HUES48 (cell line): ENCODE measurements at regions not wholly inside any gene's neighbourhood (a gene's known extent, or its start where the extent isn't known, plus 50 kb on each side); places are given as distances from the start of the nearest gene placed in this dataset.

Experiments
- H3K27ac ChIP-seq: one replicate; pipeline ENCODE4 v1.7.0; 2013; ENCODE audit warnings: low read depth, low read length, inconsistent platforms
- H3K27me3 ChIP-seq: 2 replicates; pipeline ENCODE4 v1.6.1; 2013; ENCODE audit warnings: mild to moderate bottlenecking, low read length; ENCODE audit not compliant: control insufficient read depth, insufficient read depth
- H3K36me3 ChIP-seq: 2 replicates; pipeline ENCODE4 v1.6.1; 2013; ENCODE audit warnings: low read length; ENCODE audit not compliant: control insufficient read depth, insufficient read depth
- H3K4me1 ChIP-seq: 2 replicates; pipeline ENCODE4 v1.6.1; 2013; ENCODE audit warnings: mild to moderate bottlenecking, low read length; ENCODE audit not compliant: control insufficient read depth, insufficient read depth
- H3K4me3 ChIP-seq: 2 replicates; pipeline ENCODE4 v1.5.1; 2013; ENCODE audit warnings: mild to moderate bottlenecking, low read depth, low read length
- H3K9ac ChIP-seq: 2 replicates; pipeline ENCODE4 v1.6.1; 2013; ENCODE audit warnings: mild to moderate bottlenecking, low read depth, low read length, moderate library complexity
- H3K9me3 ChIP-seq: 2 replicates; pipeline ENCODE4 v1.6.1; 2013; ENCODE audit warnings: low read length; ENCODE audit not compliant: control insufficient read depth, insufficient read depth

DNA sequence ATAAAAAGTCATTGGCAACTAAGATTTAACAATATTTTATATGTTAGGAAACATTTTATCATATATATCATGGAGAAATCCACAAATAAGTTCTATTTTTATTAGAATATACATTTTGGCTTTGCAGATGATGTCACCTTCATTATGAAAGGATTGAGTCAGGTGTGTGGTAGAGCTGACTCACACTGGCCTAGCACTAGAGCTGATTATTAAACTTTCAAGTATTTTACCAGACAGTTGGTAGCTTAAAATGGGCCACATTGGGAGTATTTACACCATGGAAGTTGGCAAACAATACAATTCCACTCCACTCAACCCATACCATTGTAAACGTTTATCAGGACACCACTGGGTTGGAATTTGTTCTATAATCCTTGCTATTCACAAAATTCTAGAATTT, 1036.6 kb downstream of the TRHDE start:
- Histone ChIP-seq H3K27ac (no peak overlapping the region), H3K4me1 (no peaks in the 10 kb centered on the region), H3K4me3 (no peak overlapping the region), H3K9ac (no peak overlapping the region), H3K27me3 (no peaks in the 10 kb centered on the region), H3K36me3 (no peaks in the 10 kb centered on the region), H3K9me3 (no peaks in the 10 kb centered on the region)

DNA sequence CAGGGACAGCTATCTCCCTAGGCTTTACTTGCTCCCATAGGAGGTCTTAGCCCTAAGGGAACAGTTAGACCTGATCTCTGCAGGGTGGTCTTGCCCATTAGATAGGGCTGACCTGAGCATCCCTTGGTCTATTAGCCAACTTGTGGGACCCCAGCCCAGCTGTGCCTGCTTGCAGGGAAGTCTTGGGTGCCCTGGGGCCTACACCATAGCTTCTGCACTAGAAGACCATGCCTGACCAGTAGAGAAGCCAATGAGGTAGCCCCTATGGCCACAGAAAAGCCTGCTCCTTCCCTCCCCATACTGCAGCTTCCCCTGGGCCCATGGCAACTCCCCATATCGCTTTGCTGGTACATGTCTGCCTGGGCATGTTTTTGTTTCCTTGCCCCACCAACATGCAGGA, 1049.1 kb downstream of the TRHDE start:
- Histone ChIP-seq H3K36me3 (no peaks in the 10 kb centered on the region), H3K4me1 (no peaks in the 10 kb centered on the region), H3K9ac (no peak overlapping the region), H3K9me3 (peaks cover 6% of the 10 kb centered on the region; the same call in 1 of the 2 replicates), H3K27ac (no peak overlapping the region), H3K27me3 (no peaks in the 10 kb centered on the region), H3K4me3 (no peak overlapping the region)

DNA sequence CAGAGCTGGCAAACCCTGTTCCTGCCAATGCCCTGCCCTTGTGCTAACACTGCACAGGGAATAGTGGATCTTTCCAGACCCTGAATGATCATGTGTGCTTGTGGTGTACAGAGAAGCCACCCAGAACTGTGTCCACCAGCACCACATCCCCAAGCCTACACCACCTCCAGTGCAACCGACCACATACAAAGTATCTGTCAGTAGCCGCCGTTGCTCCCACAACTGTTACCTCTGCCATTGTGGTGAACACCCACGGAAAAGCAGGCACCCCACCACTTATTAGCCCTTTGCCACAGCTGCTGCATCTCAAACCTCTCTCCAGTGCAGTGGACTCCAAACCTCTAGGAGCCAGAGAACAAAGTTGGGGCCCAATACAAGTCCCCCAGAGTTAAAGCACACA, 1049.6 kb downstream of the TRHDE start:
- no peak overlapping the region for H3K27ac ChIP-seq
- peaks cover 6% of the 10 kb centered on the region; the same call in 1 of the 2 replicates for H3K9me3 ChIP-seq
- no peak overlapping the region for H3K4me3 ChIP-seq
- no peaks in the 10 kb centered on the region for H3K4me1 ChIP-seq
- no peaks in the 10 kb centered on the region for H3K27me3 ChIP-seq
- no peak overlapping the region for H3K9ac ChIP-seq
- no peaks in the 10 kb centered on the region for H3K36me3 ChIP-seq

DNA sequence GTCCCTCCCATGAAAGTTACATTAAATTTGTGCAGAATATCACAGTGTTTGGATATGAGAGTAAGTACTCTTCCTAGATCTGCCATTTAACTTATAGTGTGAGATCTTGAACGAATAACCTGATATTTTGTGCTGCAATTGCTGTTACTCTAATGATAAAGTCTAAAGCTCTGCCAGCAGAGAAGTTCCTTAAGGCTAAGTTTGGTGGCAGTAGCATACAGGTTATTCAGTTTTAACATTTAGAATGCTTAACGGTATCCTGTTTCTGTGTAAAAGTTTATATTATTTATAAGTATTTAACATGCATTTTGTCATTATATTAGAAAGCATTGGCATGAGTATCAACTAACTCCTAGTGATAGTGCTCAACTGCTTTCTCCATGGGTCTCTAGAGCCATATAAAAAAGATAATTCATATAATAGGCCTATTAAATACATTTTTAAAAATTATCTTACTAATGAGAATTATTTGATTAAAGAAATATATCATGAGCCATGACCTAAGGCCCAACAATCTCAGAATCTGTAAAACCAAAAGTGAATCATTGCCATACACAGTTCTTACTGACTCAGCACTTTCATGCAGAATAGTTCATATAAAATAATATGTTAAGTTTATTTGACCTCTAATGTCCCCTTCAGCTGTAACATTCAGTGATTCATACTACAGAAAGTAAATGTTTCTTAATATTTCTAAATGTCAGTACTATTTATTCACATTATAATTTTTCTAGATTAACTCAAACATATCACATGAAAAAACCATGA, 1058.6 kb downstream of the TRHDE start:
- no peak overlapping the region for H3K9ac ChIP-seq
- no peaks in the 10 kb centered on the region for H3K4me1 ChIP-seq
- H3K9me3 ChIP-seq = no peaks in the 10 kb centered on the region
- no peaks in the 10 kb centered on the region for H3K36me3 ChIP-seq
- H3K27ac ChIP-seq = no peak overlapping the region
- H3K27me3 ChIP-seq = no peaks in the 10 kb centered on the region
- H3K4me3 ChIP-seq = no peak overlapping the region

DNA sequence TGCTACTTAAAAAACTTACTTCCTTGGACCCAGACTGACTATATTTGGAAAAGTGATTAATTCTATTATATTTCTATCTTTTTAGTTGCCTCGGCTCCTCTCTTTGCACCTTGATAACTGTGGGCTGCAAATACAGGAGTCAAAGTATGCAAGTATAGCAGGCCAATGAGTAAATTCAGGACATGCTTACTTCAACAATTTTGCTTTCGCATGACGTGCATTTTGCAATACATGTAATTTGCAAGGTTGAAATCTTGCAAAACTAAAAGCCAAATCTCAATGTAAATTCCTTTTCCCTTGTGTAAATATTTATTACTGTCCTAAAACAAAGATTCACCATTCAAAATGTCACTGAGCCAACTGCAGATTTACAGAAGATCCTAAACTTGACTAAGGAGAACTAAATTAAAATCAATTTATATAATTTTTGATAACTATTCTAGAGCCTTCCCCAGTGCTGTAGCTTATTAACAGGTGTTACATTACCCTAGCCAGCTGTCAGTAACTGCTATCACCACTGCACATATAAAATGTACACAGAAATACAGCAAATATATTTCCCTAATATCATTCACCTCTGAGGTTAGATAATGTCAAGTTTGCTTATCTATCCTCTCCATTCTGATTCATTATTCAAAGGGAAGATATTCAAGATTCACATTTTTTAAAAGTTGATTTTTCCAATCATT, 1069.5 kb downstream of the TRHDE start:
- H3K27me3 ChIP-seq = no peaks in the 10 kb centered on the region
- H3K9ac ChIP-seq = no peak overlapping the region
- H3K4me3 ChIP-seq = no peak overlapping the region
- H3K36me3 ChIP-seq = no peaks in the 10 kb centered on the region
- no peaks in the 10 kb centered on the region for H3K4me1 ChIP-seq
- H3K27ac ChIP-seq = no peak overlapping the region
- H3K9me3 ChIP-seq = no peaks in the 10 kb centered on the region

GRCh38 chr12:73342733-73343132, 1070.6 kb downstream of the TRHDE start:
- Histone ChIP-seq H3K27me3 (no peaks in the 10 kb centered on the region), H3K4me3 (no peak overlapping the region), H3K27ac (no peak overlapping the region), H3K36me3 (no peaks in the 10 kb centered on the region), H3K9ac (no peak overlapping the region), H3K9me3 (no peaks in the 10 kb centered on the region), H3K4me1 (no peaks in the 10 kb centered on the region)

- H3K36me3 ChIP-seq = no peaks in the 10 kb centered on the region
- H3K9ac ChIP-seq = no peak overlapping the region
- H3K27ac ChIP-seq = no peak overlapping the region
- no peaks in the 10 kb centered on the region for H3K27me3 ChIP-seq
- no peak overlapping the region for H3K4me3 ChIP-seq
- no peaks in the 10 kb centered on the region for H3K4me1 ChIP-seq
- H3K9me3 ChIP-seq = no peaks in the 10 kb centered on the region
Measured at GRCh38 chr12:73352826-73353225, 1080.7 kb downstream of the TRHDE start.

- no peaks in the 10 kb centered on the region for H3K9me3 ChIP-seq
- no peak overlapping the region for H3K9ac ChIP-seq
- H3K4me1 ChIP-seq = peaks cover 12% of the 10 kb centered on the region
- H3K4me3 ChIP-seq = no peak overlapping the region
- H3K27me3 ChIP-seq = no peaks in the 10 kb centered on the region
- no peak overlapping the region for H3K27ac ChIP-seq
- H3K36me3 ChIP-seq = no peaks in the 10 kb centered on the region
Measured at GRCh38 chr12:73361156-73361863, 1089.1 kb downstream of the TRHDE start.

- Histone ChIP-seq H3K36me3 (no peaks in the 10 kb centered on the region), H3K4me1 (peaks cover 12% of the 10 kb centered on the region), H3K27ac (no peak overlapping the region), H3K9me3 (no peaks in the 10 kb centered on the region), H3K9ac (no peak overlapping the region), H3K4me3 (no peak overlapping the region), H3K27me3 (no peaks in the 10 kb centered on the region)
Measured at GRCh38 chr12:73361864-73362230, 1089.7 kb downstream of the TRHDE start.

- Histone ChIP-seq H3K9ac (no peak overlapping the region), H3K27ac (no peak overlapping the region), H3K4me3 (no peak overlapping the region), H3K9me3 (no peaks in the 10 kb centered on the region), H3K27me3 (no peaks in the 10 kb centered on the region), H3K4me1 (peaks cover 12% of the 10 kb centered on the region), H3K36me3 (no peaks in the 10 kb centered on the region)
Measured at GRCh38 chr12:73362666-73363065, 1090.5 kb downstream of the TRHDE start.

- no peak overlapping the region for H3K9ac ChIP-seq
- no peaks in the 10 kb centered on the region for H3K27me3 ChIP-seq
- H3K36me3 ChIP-seq = no peaks in the 10 kb centered on the region
- H3K4me1 ChIP-seq = no peaks in the 10 kb centered on the region
- no peak overlapping the region for H3K27ac ChIP-seq
- no peaks in the 10 kb centered on the region for H3K9me3 ChIP-seq
- no peak overlapping the region for H3K4me3 ChIP-seq
Measured at GRCh38 chr12:73372856-73373255, 1100.7 kb downstream of the TRHDE start.
